ENCODE measurements at regions not wholly inside any gene's neighbourhood (a gene's known extent, or its start where the extent isn't known, plus 50 kb on each side); places are given as distances from the start of the nearest gene placed in this dataset.
"Not testable (repeated sequence)": the region's sequence is repeated elsewhere in the genome, so short reads cannot be mapped to it uniquely, and the experiment has no call there.

GRCh38 chr21:8231252-8231651 is 2290.1 kb upstream of the TPTE start:
- POLR2A ChIA-PET; H3K36me3 ChIP-seq (ENCODE audit: control insufficient read depth in 4 of 4, insufficient read depth in 4 of 4, low read length in 3 of 4); H3K4me3 ChIP-seq (ENCODE audit: control insufficient read depth in 1 of 7, extremely low read depth in 1 of 7, insufficient read depth in 4 of 7, low read depth in 2 of 7, low read length in 6 of 7); H3K27ac ChIP-seq (ENCODE audit: insufficient read depth in 1 of 2, low read depth in 1 of 2, low read length in 2 of 2, poor library complexity in 1 of 2, severe bottlenecking in 2 of 2); H3K4me1 ChIP-seq (ENCODE audit: control extremely low read depth in 1 of 4, control insufficient read depth in 4 of 4, insufficient read depth in 4 of 4, low read length in 3 of 4); H3K27me3 ChIP-seq (replicated peaks in 2 of 5; ENCODE audit: control insufficient read depth in 4 of 5, insufficient read depth in 5 of 5, low read length in 4 of 5); CTCF ChIA-PET; H3K9me3 ChIP-seq (ENCODE audit: control extremely low read depth in 1 of 5, control insufficient read depth in 4 of 5, insufficient read depth in 2 of 5, low read depth in 1 of 5, low read length in 4 of 5); DNase-seq: not testable (repeated sequence)
- no CpG with 5 or more reads among the region's 12 CpGs for WGBS (ENCODE audit: insufficient coverage)

GRCh38 chr21:8233000-8233399 is 2288.4 kb upstream of the TPTE start:
- POLR2A ChIA-PET; DNase-seq; H3K27me3 ChIP-seq (replicated peaks in 2 of 5; ENCODE audit: control insufficient read depth in 4 of 5, insufficient read depth in 5 of 5, low read length in 4 of 5); H3K4me1 ChIP-seq (ENCODE audit: control extremely low read depth in 1 of 4, control insufficient read depth in 4 of 4, insufficient read depth in 4 of 4, low read length in 3 of 4); CTCF ChIA-PET; H3K9me3 ChIP-seq (ENCODE audit: control extremely low read depth in 1 of 5, control insufficient read depth in 4 of 5, insufficient read depth in 2 of 5, low read depth in 1 of 5, low read length in 4 of 5); H3K27ac ChIP-seq (ENCODE audit: insufficient read depth in 1 of 2, low read depth in 1 of 2, low read length in 2 of 2, poor library complexity in 1 of 2, severe bottlenecking in 2 of 2); H3K36me3 ChIP-seq (ENCODE audit: control insufficient read depth in 4 of 4, insufficient read depth in 4 of 4, low read length in 3 of 4); H3K4me3 ChIP-seq (ENCODE audit: control insufficient read depth in 1 of 7, extremely low read depth in 1 of 7, insufficient read depth in 4 of 7, low read depth in 2 of 7, low read length in 6 of 7): not testable (repeated sequence)
- 100% methylated on average over 1 of the region's 1 CpG for WGBS (ENCODE audit: insufficient coverage)

GRCh38 chr21:8234059-8234458 is 2287.3 kb upstream of the TPTE start:
- H3K27ac ChIP-seq (ENCODE audit: insufficient read depth in 1 of 2, low read depth in 1 of 2, low read length in 2 of 2, poor library complexity in 1 of 2, severe bottlenecking in 2 of 2); H3K9me3 ChIP-seq (ENCODE audit: control extremely low read depth in 1 of 5, control insufficient read depth in 4 of 5, insufficient read depth in 2 of 5, low read depth in 1 of 5, low read length in 4 of 5); POLR2A ChIA-PET; DNase-seq; H3K36me3 ChIP-seq (ENCODE audit: control insufficient read depth in 4 of 4, insufficient read depth in 4 of 4, low read length in 3 of 4); CTCF ChIA-PET; H3K4me1 ChIP-seq (ENCODE audit: control extremely low read depth in 1 of 4, control insufficient read depth in 4 of 4, insufficient read depth in 4 of 4, low read length in 3 of 4); H3K27me3 ChIP-seq (replicated peaks in 2 of 5; ENCODE audit: control insufficient read depth in 4 of 5, insufficient read depth in 5 of 5, low read length in 4 of 5); H3K4me3 ChIP-seq (ENCODE audit: control insufficient read depth in 1 of 7, extremely low read depth in 1 of 7, insufficient read depth in 4 of 7, low read depth in 2 of 7, low read length in 6 of 7): not testable (repeated sequence)
- no CpG with 5 or more reads among the region's 1 CpG for WGBS (ENCODE audit: insufficient coverage)

- H3K27me3 ChIP-seq (replicated peaks in 2 of 5; ENCODE audit: control insufficient read depth in 4 of 5, insufficient read depth in 5 of 5, low read length in 4 of 5); H3K4me1 ChIP-seq (ENCODE audit: control extremely low read depth in 1 of 4, control insufficient read depth in 4 of 4, insufficient read depth in 4 of 4, low read length in 3 of 4); H3K36me3 ChIP-seq (ENCODE audit: control insufficient read depth in 4 of 4, insufficient read depth in 4 of 4, low read length in 3 of 4); POLR2A ChIA-PET; H3K4me3 ChIP-seq (ENCODE audit: control insufficient read depth in 1 of 7, extremely low read depth in 1 of 7, insufficient read depth in 4 of 7, low read depth in 2 of 7, low read length in 6 of 7); CTCF ChIA-PET; H3K9me3 ChIP-seq (ENCODE audit: control extremely low read depth in 1 of 5, control insufficient read depth in 4 of 5, insufficient read depth in 2 of 5, low read depth in 1 of 5, low read length in 4 of 5); H3K27ac ChIP-seq (ENCODE audit: insufficient read depth in 1 of 2, low read depth in 1 of 2, low read length in 2 of 2, poor library complexity in 1 of 2, severe bottlenecking in 2 of 2); DNase-seq: not testable (repeated sequence)
- no CpG with 5 or more reads among the region's 49 CpGs for WGBS (ENCODE audit: insufficient coverage)
These were observed 2276.4 kb upstream of the TPTE start for GRCh38 chr21:8244723-8245641.

- CTCF ChIA-PET, DNase-seq: not testable (repeated sequence)
- no CpG with 5 or more reads among the region's 40 CpGs for WGBS (ENCODE audit: insufficient coverage)
These were observed 2275.6 kb upstream of the TPTE start for GRCh38 chr21:8245642-8246402.

GRCh38 chr21:8251701-8252100 is 2269.7 kb upstream of the TPTE start:
- H3K36me3 ChIP-seq (ENCODE audit: control insufficient read depth in 4 of 4, insufficient read depth in 4 of 4, low read length in 3 of 4); H3K4me1 ChIP-seq (ENCODE audit: control extremely low read depth in 1 of 4, control insufficient read depth in 4 of 4, insufficient read depth in 4 of 4, low read length in 3 of 4); H3K27ac ChIP-seq (ENCODE audit: insufficient read depth in 1 of 2, low read depth in 1 of 2, low read length in 2 of 2, poor library complexity in 1 of 2, severe bottlenecking in 2 of 2); H3K4me3 ChIP-seq (ENCODE audit: control insufficient read depth in 1 of 7, extremely low read depth in 1 of 7, insufficient read depth in 4 of 7, low read depth in 2 of 7, low read length in 6 of 7); CTCF ChIA-PET; DNase-seq; POLR2A ChIA-PET; H3K27me3 ChIP-seq (replicated peaks in 2 of 5; ENCODE audit: control insufficient read depth in 4 of 5, insufficient read depth in 5 of 5, low read length in 4 of 5); H3K9me3 ChIP-seq (ENCODE audit: control extremely low read depth in 1 of 5, control insufficient read depth in 4 of 5, insufficient read depth in 2 of 5, low read depth in 1 of 5, low read length in 4 of 5): not testable (repeated sequence)
- WGBS (ENCODE audit: insufficient coverage), result no CpG with 5 or more reads among the region's 64 CpGs

More at GRCh38 chr21:8245642-8246402, 2275.6 kb upstream of the TPTE start:
- H3K36me3 ChIP-seq (ENCODE audit: control insufficient read depth in 4 of 4, insufficient read depth in 4 of 4, low read length in 3 of 4); H3K9me3 ChIP-seq (ENCODE audit: control extremely low read depth in 1 of 5, control insufficient read depth in 4 of 5, insufficient read depth in 2 of 5, low read depth in 1 of 5, low read length in 4 of 5); H3K4me3 ChIP-seq (ENCODE audit: control insufficient read depth in 1 of 7, extremely low read depth in 1 of 7, insufficient read depth in 4 of 7, low read depth in 2 of 7, low read length in 6 of 7); POLR2A ChIA-PET; H3K27me3 ChIP-seq (replicated peaks in 2 of 5; ENCODE audit: control insufficient read depth in 4 of 5, insufficient read depth in 5 of 5, low read length in 4 of 5); H3K27ac ChIP-seq (ENCODE audit: insufficient read depth in 1 of 2, low read depth in 1 of 2, low read length in 2 of 2, poor library complexity in 1 of 2, severe bottlenecking in 2 of 2); H3K4me1 ChIP-seq (ENCODE audit: control extremely low read depth in 1 of 4, control insufficient read depth in 4 of 4, insufficient read depth in 4 of 4, low read length in 3 of 4): not testable (repeated sequence)

GRCh38 chr21:8255094-8255493 is 2266.3 kb upstream of the TPTE start:
- H3K27me3 ChIP-seq (replicated peaks in 2 of 5; ENCODE audit: control insufficient read depth in 4 of 5, insufficient read depth in 5 of 5, low read length in 4 of 5); H3K4me1 ChIP-seq (ENCODE audit: control extremely low read depth in 1 of 4, control insufficient read depth in 4 of 4, insufficient read depth in 4 of 4, low read length in 3 of 4); CTCF ChIA-PET; DNase-seq; H3K36me3 ChIP-seq (ENCODE audit: control insufficient read depth in 4 of 4, insufficient read depth in 4 of 4, low read length in 3 of 4); H3K4me3 ChIP-seq (ENCODE audit: control insufficient read depth in 1 of 7, extremely low read depth in 1 of 7, insufficient read depth in 4 of 7, low read depth in 2 of 7, low read length in 6 of 7); H3K9me3 ChIP-seq (ENCODE audit: control extremely low read depth in 1 of 5, control insufficient read depth in 4 of 5, insufficient read depth in 2 of 5, low read depth in 1 of 5, low read length in 4 of 5); H3K27ac ChIP-seq (ENCODE audit: insufficient read depth in 1 of 2, low read depth in 1 of 2, low read length in 2 of 2, poor library complexity in 1 of 2, severe bottlenecking in 2 of 2); POLR2A ChIA-PET: not testable (repeated sequence)
- WGBS (ENCODE audit: insufficient coverage), result no CpG with 5 or more reads among the region's 30 CpGs
